ENCODE measurements at regions not wholly inside any gene's neighbourhood (a gene's known extent, or its start where the extent isn't known, plus 50 kb on each side); places are given as distances from the start of the nearest gene placed in this dataset.

DNA sequence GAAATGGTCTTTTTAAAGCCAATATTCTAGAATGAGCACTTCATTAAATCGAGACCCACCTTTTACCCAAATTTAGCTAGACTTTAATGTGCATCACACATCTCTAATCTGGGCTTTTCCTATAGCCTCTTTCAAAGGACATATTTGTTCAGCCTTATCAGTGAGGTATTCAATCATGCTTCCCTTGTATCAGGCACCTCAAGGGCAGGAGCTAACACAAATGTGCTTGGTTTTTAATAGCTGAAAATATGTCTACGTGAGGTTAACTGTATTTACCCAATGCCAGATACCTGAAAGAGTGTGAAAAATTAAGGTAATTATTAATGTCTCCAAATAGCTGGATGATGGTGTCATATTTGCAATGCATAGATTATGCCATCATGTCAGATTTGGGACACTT is 203.9 kb downstream of the SNX10 start (continued):
- no peak for TF ChIP-seq RNF2 (IDR thresholded peaks at IDR 0.05; ENCODE audit: borderline replicate concordance, low read depth, low read length, missing control alignments, poor library complexity, severe bottlenecking)
